ENCODE measurements at regions not wholly inside any gene's neighbourhood (a gene's known extent, or its start where the extent isn't known, plus 50 kb on each side); places are given as distances from the start of the nearest gene placed in this dataset.
"Not testable (repeated sequence)": the region's sequence is repeated elsewhere in the genome, so short reads cannot be mapped to it uniquely, and the experiment has no call there.

DNA sequence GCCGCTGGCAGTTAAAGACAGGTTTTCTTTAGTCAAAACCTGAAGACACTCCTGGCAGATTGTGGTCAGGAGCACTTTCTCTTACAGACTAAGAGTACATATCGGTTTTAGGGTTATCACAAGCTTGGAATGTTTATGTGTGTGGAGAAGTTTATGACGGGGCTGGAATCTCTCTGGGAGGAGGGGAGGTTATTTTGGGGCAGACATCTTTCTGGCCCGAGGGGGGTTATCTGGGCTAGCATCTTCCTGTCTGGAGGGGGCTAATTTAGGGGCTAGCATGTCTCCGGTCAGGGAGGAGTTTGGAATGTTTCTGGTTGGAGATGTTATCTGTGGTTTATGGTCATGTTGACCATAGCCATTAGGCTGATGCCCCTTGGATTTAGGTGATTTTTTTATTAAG, 141.2 kb upstream of the KIF5B start:
- no peak for TF ChIP-seq EZH2 (IDR thresholded peaks at IDR 0.05)
- no peak for TF ChIP-seq POLR2AphosphoS5 (IDR thresholded peaks at IDR 0.05; ENCODE audit: borderline replicate concordance, low read depth, low read length)
- TF ChIP-seq FOXP2 (optimal IDR thresholded peaks at IDR 0.05; ENCODE audit: control extremely low read depth, extremely low read length, insufficient read depth), result no peak
- no peak overlapping the region for H3K27ac ChIP-seq
- no peaks in the 10 kb centered on the region for H3K9me3 ChIP-seq (ENCODE audit: low read depth, low read length)
- H3K36me3 ChIP-seq (ENCODE audit: insufficient read depth, low read length), result no peaks in the 10 kb centered on the region
- DNase-seq (ENCODE audit: low read depth, low spot score), result no peak
- no peak overlapping the region for H3K9ac ChIP-seq (ENCODE audit: insufficient read length)
- no peak overlapping the region for H3K4me3 ChIP-seq

GRCh38 chr10:32190890-32191491, 134.8 kb upstream of the KIF5B start:
- DNase-seq (ENCODE audit: low read depth, low spot score), result no peak
- Histone ChIP-seq H3K36me3 (ENCODE audit: insufficient read depth, low read length) (no peaks in the 10 kb centered on the region), H3K4me3 (no peak overlapping the region), H3K9ac (ENCODE audit: insufficient read length) (no peak overlapping the region), H3K9me3 (ENCODE audit: low read depth, low read length) (no peaks in the 10 kb centered on the region), H3K27ac (0 out of 2 replicates have a peak overlapping the region, but pooled peaks have one; percentile 19)
- TF ChIP-seq EZH2 (IDR thresholded peaks at IDR 0.05) (no peak), FOXP2 (optimal IDR thresholded peaks at IDR 0.05; ENCODE audit: control extremely low read depth, extremely low read length, insufficient read depth) (no peak), POLR2AphosphoS5 (IDR thresholded peaks at IDR 0.05; ENCODE audit: borderline replicate concordance, low read depth, low read length) (no peak)

- Histone ChIP-seq H3K9ac (ENCODE audit: insufficient read length) (no peak overlapping the region), H3K27ac (no peak overlapping the region), H3K36me3 (ENCODE audit: insufficient read depth, low read length) (no peaks in the 10 kb centered on the region), H3K4me3 (no peak overlapping the region), H3K9me3 (ENCODE audit: low read depth, low read length) (no peaks in the 10 kb centered on the region)
- no peak for DNase-seq (ENCODE audit: low read depth, low spot score)
- TF ChIP-seq FOXP2 (optimal IDR thresholded peaks at IDR 0.05; ENCODE audit: control extremely low read depth, extremely low read length, insufficient read depth) (no peak), POLR2AphosphoS5 (IDR thresholded peaks at IDR 0.05; ENCODE audit: borderline replicate concordance, low read depth, low read length) (no peak), EZH2 (IDR thresholded peaks at IDR 0.05) (no peak)
Measured at GRCh38 chr10:32189400-32190084, 133.3 kb upstream of the KIF5B start.

DNA sequence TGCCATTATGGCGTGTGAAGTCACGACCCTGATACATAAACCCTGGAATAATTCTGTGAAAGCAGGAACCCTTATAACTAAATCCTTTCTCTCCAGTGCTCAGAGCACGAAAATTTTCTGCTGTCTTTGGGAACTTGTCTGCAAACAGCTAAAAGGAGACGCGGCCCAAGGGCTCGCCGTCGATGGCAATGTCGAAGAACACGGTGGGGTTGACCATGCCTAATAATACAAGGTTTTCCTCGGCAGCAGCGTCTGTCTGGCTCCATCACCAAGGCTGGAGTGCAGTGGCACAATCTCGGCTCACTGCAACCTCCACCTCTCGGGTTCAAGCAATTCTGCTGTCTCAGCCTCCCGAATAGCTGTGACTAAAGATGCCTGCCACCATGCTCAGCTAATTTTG, 132.4 kb upstream of the KIF5B start:
- not testable (repeated sequence) for DNase-seq (ENCODE audit: low read depth, low spot score); H3K4me3 ChIP-seq; H3K36me3 ChIP-seq (ENCODE audit: insufficient read depth, low read length)

GRCh38 chr10:32187686-32188085, 131.5 kb upstream of the KIF5B start:
- no peak overlapping the region for H3K4me3 ChIP-seq
- H3K9me3 ChIP-seq (ENCODE audit: low read depth, low read length), result no peaks in the 10 kb centered on the region
- H3K36me3 ChIP-seq (ENCODE audit: insufficient read depth, low read length), result no peaks in the 10 kb centered on the region
- no peak overlapping the region for H3K9ac ChIP-seq (ENCODE audit: insufficient read length)
- no peak for TF ChIP-seq EZH2 (IDR thresholded peaks at IDR 0.05)
- TF ChIP-seq POLR2AphosphoS5 (IDR thresholded peaks at IDR 0.05; ENCODE audit: borderline replicate concordance, low read depth, low read length), result no peak
- TF ChIP-seq FOXP2 (optimal IDR thresholded peaks at IDR 0.05; ENCODE audit: control extremely low read depth, extremely low read length, insufficient read depth), result no peak
- no peak overlapping the region for H3K27ac ChIP-seq
- no peak for DNase-seq (ENCODE audit: low read depth, low spot score)

More for the DNA sequence above, 132.4 kb upstream of the KIF5B start:
- H3K27ac ChIP-seq; H3K9ac ChIP-seq (ENCODE audit: insufficient read length); H3K9me3 ChIP-seq (ENCODE audit: low read depth, low read length): not testable (repeated sequence)

- not testable (repeated sequence) for H3K27ac ChIP-seq; H3K4me3 ChIP-seq; H3K36me3 ChIP-seq (ENCODE audit: insufficient read depth, low read length); H3K9ac ChIP-seq (ENCODE audit: insufficient read length); H3K9me3 ChIP-seq (ENCODE audit: low read depth, low read length); DNase-seq (ENCODE audit: low read depth, low spot score)
Measured at GRCh38 chr10:32183652-32184051, 127.4 kb upstream of the KIF5B start.

- no peak for DNase-seq (ENCODE audit: low read depth, low spot score)
- Histone ChIP-seq H3K4me3 (no peak overlapping the region), H3K36me3 (ENCODE audit: insufficient read depth, low read length) (no peaks in the 10 kb centered on the region), H3K9me3 (ENCODE audit: low read depth, low read length) (no peaks in the 10 kb centered on the region), H3K9ac (ENCODE audit: insufficient read length) (no peak overlapping the region), H3K27ac (no peak overlapping the region)
- TF ChIP-seq FOXP2 (optimal IDR thresholded peaks at IDR 0.05; ENCODE audit: control extremely low read depth, extremely low read length, insufficient read depth), result no peak
- no peak for TF ChIP-seq POLR2AphosphoS5 (IDR thresholded peaks at IDR 0.05; ENCODE audit: borderline replicate concordance, low read depth, low read length)
- TF ChIP-seq EZH2 (IDR thresholded peaks at IDR 0.05), result no peak
Measured at GRCh38 chr10:32182476-32182875, 126.3 kb upstream of the KIF5B start.

- H3K27ac ChIP-seq, result no peak overlapping the region
- TF ChIP-seq EZH2 (IDR thresholded peaks at IDR 0.05) (no peak), FOXP2 (optimal IDR thresholded peaks at IDR 0.05; ENCODE audit: control extremely low read depth, extremely low read length, insufficient read depth) (no peak), POLR2AphosphoS5 (IDR thresholded peaks at IDR 0.05; ENCODE audit: borderline replicate concordance, low read depth, low read length) (no peak)
Measured at GRCh38 chr10:32180390-32181280, 124.4 kb upstream of the KIF5B start.

More at GRCh38 chr10:32180390-32181280, 124.4 kb upstream of the KIF5B start:
- Histone ChIP-seq H3K9ac (ENCODE audit: insufficient read length) (no peak overlapping the region), H3K9me3 (ENCODE audit: low read depth, low read length) (no peaks in the 10 kb centered on the region), H3K4me3 (no peak overlapping the region), H3K36me3 (ENCODE audit: insufficient read depth, low read length) (no peaks in the 10 kb centered on the region)
- DNase-seq (ENCODE audit: low read depth, low spot score), result no peak
